ENCODE measurements at regions not wholly inside any gene's neighbourhood (a gene's known extent, or its start where the extent isn't known, plus 50 kb on each side); places are given as distances from the start of the nearest gene placed in this dataset.

GRCh38 chrX:42946544-42947194 is 168.7 kb upstream of the PPP1R2C start:
- Histone ChIP-seq H2BK120ac (replicated peaks; ENCODE audit: low read depth, low read length) (no peak overlapping the region), H3K27me3 (replicated peaks in 1 of 4; ENCODE audit: control insufficient read depth in 3 of 4, extremely low read depth in 1 of 4, insufficient read depth in 3 of 4, low read length in 3 of 4) (no peaks in the 10 kb centered on the region), H4K5ac (ENCODE audit: insufficient read length, low read depth, low read length) (no peak overlapping the region), H3K4ac (replicated peaks; ENCODE audit: insufficient read length, low read depth, low read length) (no peak overlapping the region), H3K79me2 (ENCODE audit: control insufficient read depth in 1 of 2, insufficient read depth in 2 of 2, low read length in 2 of 2) (no peaks in the 10 kb centered on the region), H3K23me2 (ENCODE audit: low read depth, low read length) (no peaks in the 10 kb centered on the region), H3K27ac (ENCODE audit: low read depth, low read length) (no peak overlapping the region), H3K18ac (ENCODE audit: extremely low read depth, low read length) (no peak overlapping the region), H4K8ac (ENCODE audit: extremely low read depth, insufficient read depth, low read length) (no peak overlapping the region), H3K36me3 (ENCODE audit: control insufficient read depth in 2 of 4, insufficient read depth in 4 of 4, low read length in 3 of 4) (no peaks in the 10 kb centered on the region), H2BK15ac (ENCODE audit: low read length) (no peak overlapping the region), H2AFZ (ENCODE audit: low read length) (no peak overlapping the region), H3K79me1 (ENCODE audit: low read depth, low read length) (no peaks in the 10 kb centered on the region), H3K9me3 (ENCODE audit: insufficient read depth in 2 of 2, low read depth in 1 of 2, low read length in 1 of 2) (no peaks in the 10 kb centered on the region), H2AK5ac (ENCODE audit: low read depth, low read length) (no peak overlapping the region), H3K9ac (replicated peaks in 1 of 4; ENCODE audit: extremely low read depth in 1 of 4, low read depth in 3 of 4, low read length in 3 of 4) (no peak overlapping the region), H3K23ac (ENCODE audit: insufficient read length) (no peak overlapping the region), H3K4me3 (ENCODE audit: extremely low read depth in 1 of 4, insufficient read depth in 2 of 4, low read depth in 3 of 4, low read length in 4 of 4) (no peak overlapping the region), H2BK20ac (ENCODE audit: low read length) (no peak overlapping the region), H2BK12ac (ENCODE audit: low read depth, low read length) (no peak overlapping the region), H2BK5ac (ENCODE audit: low read depth, low read length) (no peak overlapping the region), H3K4me2 (ENCODE audit: insufficient read depth in 1 of 2, low read depth in 2 of 2, low read length in 2 of 2) (no peak overlapping the region), H4K20me1 (replicated peaks in 1 of 2; ENCODE audit: control insufficient read depth in 1 of 2, insufficient read depth in 2 of 2, low read length in 2 of 2) (no peaks in the 10 kb centered on the region), H3K14ac (ENCODE audit: insufficient read length) (no peak overlapping the region), H3K4me1 (replicated peaks in 1 of 4; ENCODE audit: control insufficient read depth in 3 of 4, insufficient read depth in 4 of 4, low read length in 3 of 4) (no peaks in the 10 kb centered on the region), H4K91ac (replicated peaks; ENCODE audit: insufficient read length, low read length) (no peak overlapping the region), H3K56ac (replicated peaks; ENCODE audit: insufficient read length, low read depth, low read length) (no peak overlapping the region)
- DNase-seq (ENCODE audit: low read depth in 1 of 2, low spot score in 2 of 2) (no peak), FAIRE-seq (no peak)
- WGBS, 2 experiments (ENCODE audit: extremely low coverage in 1 of 2, insufficient coverage in 1 of 2, insufficient read length in 1 of 2, insufficient replicate concordance in 2 of 2, low coverage in 1 of 2, low lambda C conversion rate in 2 of 2, missing lambda C conversion rate in 1 of 2): 100% methylated on average over 6 of the region's 6 CpGs; no CpG with 5 or more reads in 1 of the 2 experiments
- ChIA-PET POLR2A (ENCODE audit: partially characterized antibody) (no interaction called here), CTCF (ENCODE audit: partially characterized antibody) (no interaction called here)
- TF ChIP-seq BCL11A (IDR thresholded peaks at IDR 0.05; ENCODE audit: low read depth in 2 of 2, low read length in 2 of 2): no peak
- no peak for TF ChIP-seq TCF12 (IDR thresholded peaks at IDR 0.05; ENCODE audit: low read depth, low read length)
- TF ChIP-seq GABPA (IDR thresholded peaks at IDR 0.05; ENCODE audit: borderline replicate concordance, insufficient read depth, low read length): no peak
- no peak for TF ChIP-seq JUND (IDR thresholded peaks at IDR 0.05; ENCODE audit: low read length)
- no peak for TF ChIP-seq CHD1 (IDR thresholded peaks at IDR 0.05; ENCODE audit: low read depth, low read length)
- no peak for TF ChIP-seq EP300 (IDR thresholded peaks at IDR 0.05; ENCODE audit: borderline replicate concordance in 1 of 2, low read depth in 2 of 2, low read length in 2 of 2)
- no peak for TF ChIP-seq TAF7 (optimal IDR thresholded peaks at IDR 0.05; ENCODE audit: borderline replicate concordance, low read depth, low read length)
- TF ChIP-seq TAF1 (IDR thresholded peaks at IDR 0.05; ENCODE audit: low read depth, low read length): no peak
- no peak for TF ChIP-seq SIRT6 (IDR thresholded peaks at IDR 0.05; ENCODE audit: low read length)
- no peak for TF ChIP-seq CEBPB (IDR thresholded peaks at IDR 0.05; ENCODE audit: low read depth, low read length)
